ENCODE measurements at regions not wholly inside any gene's neighbourhood (a gene's known extent, or its start where the extent isn't known, plus 50 kb on each side); places are given as distances from the start of the nearest gene placed in this dataset.

- no peak for DNase-seq
These were observed 223.9 kb upstream of the PPP2R2D start for GRCh38 chr10:131676800-131677421.

- no peak for DNase-seq
These were observed 223.1 kb upstream of the PPP2R2D start for GRCh38 chr10:131677671-131678070.

DNA sequence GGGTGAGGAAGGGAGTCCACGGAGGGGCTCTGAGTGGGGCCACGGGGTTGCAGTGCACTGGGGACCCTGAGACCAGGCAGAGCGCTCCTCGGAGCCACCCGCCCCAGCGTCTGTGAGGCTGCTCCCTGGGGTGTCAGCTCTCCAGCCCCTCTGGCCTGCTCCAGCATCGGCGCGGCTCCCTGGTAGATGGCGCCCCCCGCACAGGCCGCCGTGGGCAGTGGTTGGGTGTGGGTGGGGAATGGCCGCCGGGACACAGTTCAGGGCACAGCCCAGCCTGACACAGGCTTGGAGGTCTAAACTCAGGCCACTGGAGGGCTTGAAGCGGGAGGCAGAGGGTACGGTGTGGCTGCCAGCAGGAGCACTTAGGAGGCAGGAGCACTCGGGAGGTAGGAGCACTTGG is 222.6 kb upstream of the PPP2R2D start:
- no peak for DNase-seq

DNA sequence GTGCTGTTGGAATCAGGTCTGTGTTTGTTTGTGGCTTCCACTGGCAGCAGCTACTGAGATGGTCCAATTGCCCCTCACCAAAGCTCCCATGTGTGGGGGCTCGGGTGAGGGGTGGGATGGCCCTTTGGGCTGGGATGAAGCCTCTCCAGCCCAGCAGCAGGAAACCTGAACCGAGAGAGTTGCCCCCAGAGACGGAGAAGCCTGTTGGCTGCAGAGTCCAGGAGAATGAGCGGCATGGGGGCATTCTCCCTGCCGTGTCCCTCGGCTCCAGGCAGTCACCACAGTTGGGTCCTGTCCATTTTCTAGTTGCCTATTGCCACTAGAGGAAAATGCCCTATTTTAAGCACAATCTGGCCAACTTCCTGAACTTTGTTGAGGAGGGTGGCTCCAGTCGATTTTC is 222.2 kb upstream of the PPP2R2D start:
- DNase-seq: no peak

DNA sequence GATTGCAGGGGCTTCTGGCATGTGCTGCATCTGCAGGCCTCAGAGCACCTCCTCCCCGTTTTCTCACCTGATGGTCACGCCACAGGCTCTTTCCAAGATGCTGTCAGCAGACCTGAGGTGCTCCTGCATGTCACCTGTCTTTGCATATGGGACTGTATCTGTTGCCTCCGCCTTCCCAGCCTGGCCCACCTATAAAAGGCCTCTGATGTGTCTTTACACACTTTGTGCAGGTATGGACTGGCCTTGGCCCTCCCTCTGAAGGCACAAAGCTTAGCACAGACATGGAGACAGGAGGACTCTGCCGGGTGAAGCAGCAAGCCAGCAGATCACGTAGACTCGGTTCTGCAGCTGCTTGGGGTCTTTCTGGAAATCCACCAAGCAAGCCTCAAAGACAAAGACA is 220.9 kb upstream of the PPP2R2D start:
- DNase-seq: no peak

GRCh38 chr10:131681122-131681521 is 219.7 kb upstream of the PPP2R2D start:
- no peak for DNase-seq

DNA sequence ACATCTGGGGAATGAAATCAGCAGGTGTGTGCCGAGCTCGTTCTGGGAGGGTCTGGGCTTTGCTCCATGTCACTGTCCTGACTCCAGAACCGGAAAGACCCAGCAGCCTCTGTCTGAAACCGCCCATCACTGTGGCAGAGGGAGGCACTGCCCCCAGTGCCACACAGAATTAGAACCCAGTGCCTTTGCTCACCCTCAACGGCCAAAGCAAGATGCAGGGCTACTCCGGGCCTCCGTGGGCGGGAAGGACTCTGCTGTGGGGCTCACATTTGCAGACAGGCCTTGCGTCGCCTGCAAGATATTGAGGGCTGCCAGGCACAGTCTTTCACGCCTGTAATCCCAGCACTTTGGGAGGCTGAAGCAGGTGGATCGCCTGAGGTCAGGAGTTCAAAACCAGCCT is 219.2 kb upstream of the PPP2R2D start:
- no peak for DNase-seq

GRCh38 chr10:131682271-131682962 is 218.4 kb upstream of the PPP2R2D start:
- DNase-seq: no peak

GRCh38 chr10:131683281-131683861 is 217.4 kb upstream of the PPP2R2D start:
- no peak for DNase-seq

GRCh38 chr10:131683941-131684340 is 216.9 kb upstream of the PPP2R2D start:
- no peak for DNase-seq

GRCh38 chr10:131685007-131685406 is 215.8 kb upstream of the PPP2R2D start:
- no peak for DNase-seq

- no peak for DNase-seq
These were observed 215.2 kb upstream of the PPP2R2D start for GRCh38 chr10:131685576-131685975.

- DNase-seq: no peak
These were observed 213.9 kb upstream of the PPP2R2D start for GRCh38 chr10:131686781-131687420.

- no peak for DNase-seq
These were observed 212.5 kb upstream of the PPP2R2D start for GRCh38 chr10:131688304-131688703.

GRCh38 chr10:131689016-131689415 is 211.8 kb upstream of the PPP2R2D start:
- DNase-seq: no peak

DNA sequence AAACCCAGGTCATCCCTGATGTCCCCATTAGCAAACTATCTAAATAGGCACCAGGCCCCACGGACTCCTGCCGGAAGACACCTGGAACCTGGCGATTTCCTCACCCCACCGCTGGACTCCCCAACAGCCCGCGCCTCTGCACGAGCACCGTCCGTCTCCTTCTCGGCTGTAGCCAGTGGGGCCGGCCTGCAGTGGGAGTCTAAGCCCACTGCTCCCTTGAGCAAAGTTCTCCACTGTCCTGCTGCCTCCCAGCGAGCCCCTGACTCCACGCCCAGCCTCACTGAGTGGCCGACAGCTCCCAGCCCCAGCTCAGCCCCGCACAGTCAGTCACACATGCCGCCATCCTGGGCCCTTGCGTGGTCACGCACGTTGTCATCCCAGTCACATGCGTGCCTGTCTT is 211.3 kb upstream of the PPP2R2D start:
- no peak for DNase-seq

GRCh38 chr10:131689954-131690757 is 210.7 kb upstream of the PPP2R2D start:
- no peak for DNase-seq

DNA sequence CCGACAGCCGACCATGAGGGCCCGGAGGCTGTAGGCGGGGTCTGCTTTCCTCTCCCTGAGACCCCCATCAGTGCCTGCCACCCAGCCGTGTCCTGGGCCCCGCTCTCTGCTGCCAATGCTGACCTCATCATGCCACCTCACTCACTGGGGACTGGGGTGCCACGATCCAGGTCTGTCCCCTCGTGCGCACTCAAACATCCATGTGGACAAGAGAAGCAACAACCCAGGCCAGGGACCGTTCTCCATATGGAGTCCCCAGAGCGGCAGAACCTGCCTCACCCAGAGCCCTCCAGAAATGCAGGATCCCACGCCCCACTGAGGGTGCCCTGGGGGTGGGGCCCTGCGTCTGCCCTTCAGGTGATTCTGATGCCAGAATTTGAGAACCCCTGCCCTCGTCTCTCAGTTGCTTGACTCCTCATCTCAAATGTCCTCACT is 210.0 kb upstream of the PPP2R2D start:
- DNase-seq: no peak

GRCh38 chr10:131691481-131692090 is 209.2 kb upstream of the PPP2R2D start:
- DNase-seq: no peak

GRCh38 chr10:131692176-131692575 is 208.6 kb upstream of the PPP2R2D start:
- DNase-seq: no peak

DNA sequence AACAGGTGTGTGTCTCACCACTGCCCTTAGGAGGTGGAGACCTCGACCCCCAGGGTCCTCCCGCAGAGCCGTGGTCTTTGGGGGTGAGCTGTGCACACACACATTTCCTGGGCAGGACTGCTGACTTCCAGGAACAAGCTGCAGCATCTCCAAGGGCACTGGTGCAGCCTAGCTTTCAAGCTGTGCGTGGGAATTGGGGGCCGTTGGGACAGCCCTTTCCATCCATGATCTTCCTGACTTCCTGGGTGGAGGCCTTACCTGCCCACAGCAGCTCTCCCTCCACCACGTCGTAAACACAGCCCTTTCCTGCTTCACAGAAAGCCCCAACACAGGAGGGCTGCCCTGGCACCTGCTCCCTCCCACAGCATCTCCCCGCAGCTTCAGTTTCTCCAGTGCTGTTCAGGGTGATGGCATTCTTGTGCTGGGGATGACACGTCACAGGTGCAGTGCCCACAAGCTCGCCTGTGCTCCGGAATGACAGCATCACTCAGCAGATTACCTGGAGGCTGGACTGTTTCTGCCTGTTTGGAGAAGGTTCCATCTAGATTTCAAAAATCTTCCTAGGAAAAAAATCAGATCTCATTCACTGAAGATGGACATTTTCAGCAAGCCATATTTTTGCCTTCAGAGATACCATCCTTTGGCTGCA is 208.0 kb upstream of the PPP2R2D start:
- no peak for DNase-seq

DNA sequence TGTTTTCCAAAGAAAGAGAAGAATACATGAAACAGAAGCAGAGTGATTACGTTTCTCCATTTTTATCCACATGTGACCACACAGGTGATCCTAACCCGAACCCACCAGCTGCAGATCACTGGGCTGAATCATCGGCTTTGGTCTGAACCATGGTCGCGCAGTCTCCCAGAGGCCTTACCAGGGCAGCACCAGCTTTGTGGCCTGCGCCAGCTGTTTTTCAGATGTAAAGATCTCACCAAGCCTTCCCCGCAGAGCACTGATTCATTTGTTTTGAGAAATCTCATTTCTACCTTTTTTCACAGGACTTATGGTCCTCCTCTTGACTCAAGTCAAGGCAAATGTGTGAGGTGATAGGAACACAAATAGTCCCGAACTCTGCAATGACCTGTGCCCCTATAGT is 207.0 kb upstream of the PPP2R2D start:
- no peak for DNase-seq

Data from T1000 (cell line).